ENCODE measurements at regions not wholly inside any gene's neighbourhood (a gene's known extent, or its start where the extent isn't known, plus 50 kb on each side); places are given as distances from the start of the nearest gene placed in this dataset.

DNA sequence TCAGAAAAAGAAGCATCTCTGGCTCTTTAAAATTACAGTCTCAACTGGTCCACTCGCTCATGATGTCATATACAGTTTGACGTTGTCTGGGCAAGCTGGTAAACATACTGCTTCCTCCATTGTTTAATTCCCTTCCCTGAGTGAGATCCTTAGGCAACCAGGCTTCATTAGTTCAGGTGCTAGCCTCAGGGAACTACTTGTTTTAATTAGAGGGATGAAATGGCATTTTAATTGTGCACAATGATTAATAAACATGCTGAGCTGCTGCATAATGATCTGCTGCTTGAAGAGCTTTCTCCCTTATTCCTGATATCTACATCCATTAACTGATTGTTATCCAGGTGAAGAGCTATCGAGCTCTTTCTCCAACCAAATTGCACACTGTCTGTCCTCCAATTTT is 195.6 kb upstream of the ETAA1 start:
- no peak overlapping the region for H3K18ac ChIP-seq (ENCODE audit: low read depth, low read length)
- no peak overlapping the region for H3K4me3 ChIP-seq (ENCODE audit: insufficient read depth, low read depth, low read length)
- H3K4ac ChIP-seq (ENCODE audit: low read depth, low read length) = no peak overlapping the region
- no peak overlapping the region for H3K4me2 ChIP-seq (ENCODE audit: low read depth, low read length)
- no peaks in the 10 kb centered on the region for H3K4me1 ChIP-seq (ENCODE audit: control insufficient read depth, insufficient read depth, low read length)
- no peak overlapping the region for H2BK20ac ChIP-seq (ENCODE audit: low read depth, low read length)
- H3K27ac ChIP-seq (ENCODE audit: insufficient read depth, low read length) = no peak overlapping the region
- H3K14ac ChIP-seq (replicated peaks; ENCODE audit: low read depth, low read length) = no peak overlapping the region
- no peak overlapping the region for H4K5ac ChIP-seq (ENCODE audit: low read depth, low read length)
- dilution Hi-C loops (cut with HindIII; ENCODE audit: low sequenced_read_pairs, unreplicated experiment) (loop anchor here (25.0 kb wide), 1 partner anchor 764 kb away; the partner anchor contains the start of gene MEIS1), in situ Hi-C loops (cut with MboI; ENCODE audit: low sequenced_read_pairs) (no loop called here), intact Hi-C loops (cut with micrococcal nuclease) (no loop called here)
- no peak for TF ChIP-seq MXI1 (IDR thresholded peaks at IDR 0.05; ENCODE audit: borderline replicate concordance, low read depth, low read length)
- TF ChIP-seq FOS (IDR thresholded peaks at IDR 0.05; ENCODE audit: low read depth, low read length) = no peak
- no peak for TF ChIP-seq RAD21 (IDR thresholded peaks at IDR 0.05; ENCODE audit: low read length)
- TF ChIP-seq RFX5 (IDR thresholded peaks at IDR 0.05; ENCODE audit: low read depth, low read length) = no peak
- TF ChIP-seq, protein P1, sequence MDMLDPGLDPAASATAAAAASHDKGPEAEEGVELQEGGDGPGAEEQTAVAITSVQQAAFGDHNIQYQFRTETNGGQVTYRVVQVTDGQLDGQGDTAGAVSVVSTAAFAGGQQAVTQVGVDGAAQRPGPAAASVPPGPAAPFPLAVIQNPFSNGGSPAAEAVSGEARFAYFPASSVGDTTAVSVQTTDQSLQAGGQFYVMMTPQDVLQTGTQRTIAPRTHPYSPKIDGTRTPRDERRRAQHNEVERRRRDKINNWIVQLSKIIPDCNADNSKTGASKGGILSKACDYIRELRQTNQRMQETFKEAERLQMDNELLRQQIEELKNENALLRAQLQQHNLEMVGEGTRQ (IDR thresholded peaks at IDR 0.05; ENCODE audit: low read depth, low read length) = no peak
- TF ChIP-seq POLR2A (IDR thresholded peaks at IDR 0.05; ENCODE audit: low read depth, low read length) = no peak
- TF ChIP-seq, protein P2, sequence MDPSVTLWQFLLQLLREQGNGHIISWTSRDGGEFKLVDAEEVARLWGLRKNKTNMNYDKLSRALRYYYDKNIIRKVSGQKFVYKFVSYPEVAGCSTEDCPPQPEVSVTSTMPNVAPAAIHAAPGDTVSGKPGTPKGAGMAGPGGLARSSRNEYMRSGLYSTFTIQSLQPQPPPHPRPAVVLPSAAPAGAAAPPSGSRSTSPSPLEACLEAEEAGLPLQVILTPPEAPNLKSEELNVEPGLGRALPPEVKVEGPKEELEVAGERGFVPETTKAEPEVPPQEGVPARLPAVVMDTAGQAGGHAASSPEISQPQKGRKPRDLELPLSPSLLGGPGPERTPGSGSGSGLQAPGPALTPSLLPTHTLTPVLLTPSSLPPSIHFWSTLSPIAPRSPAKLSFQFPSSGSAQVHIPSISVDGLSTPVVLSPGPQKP (IDR thresholded peaks at IDR 0.05; ENCODE audit: borderline replicate concordance, low read depth, low read length) = no peak
- no peak for TF ChIP-seq NFE2L2 (IDR thresholded peaks at IDR 0.05; ENCODE audit: low read depth, low read length)
- TF ChIP-seq SMC3 (IDR thresholded peaks at IDR 0.05; ENCODE audit: low read depth, low read length) = no peak
- TF ChIP-seq MAFK (IDR thresholded peaks at IDR 0.05; ENCODE audit: low read depth, low read length) = no peak
- no peak for TF ChIP-seq BHLHE40 (IDR thresholded peaks at IDR 0.05; ENCODE audit: low read depth, low read length)
- TF ChIP-seq CEBPB (IDR thresholded peaks at IDR 0.05; ENCODE audit: low read depth, low read length) = no peak
- TF ChIP-seq CHD1 (IDR thresholded peaks at IDR 0.05; ENCODE audit: low read depth, low read length) = no peak
- TF ChIP-seq, protein P3, sequence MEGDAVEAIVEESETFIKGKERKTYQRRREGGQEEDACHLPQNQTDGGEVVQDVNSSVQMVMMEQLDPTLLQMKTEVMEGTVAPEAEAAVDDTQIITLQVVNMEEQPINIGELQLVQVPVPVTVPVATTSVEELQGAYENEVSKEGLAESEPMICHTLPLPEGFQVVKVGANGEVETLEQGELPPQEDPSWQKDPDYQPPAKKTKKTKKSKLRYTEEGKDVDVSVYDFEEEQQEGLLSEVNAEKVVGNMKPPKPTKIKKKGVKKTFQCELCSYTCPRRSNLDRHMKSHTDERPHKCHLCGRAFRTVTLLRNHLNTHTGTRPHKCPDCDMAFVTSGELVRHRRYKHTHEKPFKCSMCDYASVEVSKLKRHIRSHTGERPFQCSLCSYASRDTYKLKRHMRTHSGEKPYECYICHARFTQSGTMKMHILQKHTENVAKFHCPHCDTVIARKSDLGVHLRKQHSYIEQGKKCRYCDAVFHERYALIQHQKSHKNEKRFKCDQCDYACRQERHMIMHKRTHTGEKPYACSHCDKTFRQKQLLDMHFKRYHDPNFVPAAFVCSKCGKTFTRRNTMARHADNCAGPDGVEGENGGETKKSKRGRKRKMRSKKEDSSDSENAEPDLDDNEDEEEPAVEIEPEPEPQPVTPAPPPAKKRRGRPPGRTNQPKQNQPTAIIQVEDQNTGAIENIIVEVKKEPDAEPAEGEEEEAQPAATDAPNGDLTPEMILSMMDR (conservative IDR thresholded peaks at IDR 0.05; ENCODE audit: low read depth, low read length) = no peak
- TF ChIP-seq RCOR1 (IDR thresholded peaks at IDR 0.05; ENCODE audit: insufficient replicate concordance, low read length) = no peak
- no peak overlapping the region; the same call in 1 of the 2 replicates for H2AK5ac ChIP-seq (ENCODE audit: low read depth, low read length)
- H4K8ac ChIP-seq (ENCODE audit: low read depth in 2 of 2, low read length in 2 of 2) = no peak overlapping the region
- no peak for ATAC-seq (ENCODE audit: low read depth)
- no peak overlapping the region for H2BK120ac ChIP-seq (ENCODE audit: low read depth, low read length)
- H2BK5ac ChIP-seq (ENCODE audit: low read depth, low read length, poor library complexity, severe bottlenecking) = no peak overlapping the region
- no peaks in the 10 kb centered on the region for H3K79me1 ChIP-seq (ENCODE audit: low read depth in 1 of 2, low read length in 2 of 2)
- no peak overlapping the region for H3K9ac ChIP-seq (ENCODE audit: low read depth, low read length)
- WGBS, 2 experiments (ENCODE audit: extremely low coverage in 2 of 2, insufficient read length in 1 of 2) = no CpG with 5 or more reads among the region's 3 CpGs
- ChIA-PET POLR2A (ENCODE audit: unreplicated experiment) (no interaction called here), CTCF (interaction anchor here (1.0 kb wide), 1 partner anchor 9 kb away, joined by 3 read pairs; no protein-coding TSS in a partner anchor)
- H4K20me1 ChIP-seq (ENCODE audit: insufficient read depth, low read length) = no peaks in the 10 kb centered on the region
- no peak overlapping the region for H2AK9ac ChIP-seq (replicated peaks; ENCODE audit: low read depth, low read length, poor library complexity)
- no TSS peak for BruUV-seq (replicated peaks)
- H4K91ac ChIP-seq (ENCODE audit: insufficient read depth, low read depth, low read length) = no peak overlapping the region
- DNase-seq = no peak
- H3K9me3 ChIP-seq (ENCODE audit: control insufficient read depth, insufficient read depth, low read length) = no peaks in the 10 kb centered on the region
- no peaks in the 10 kb centered on the region for H3K27me3 ChIP-seq (ENCODE audit: control insufficient read depth, insufficient read depth, low read length)
- H3K9me1 ChIP-seq (ENCODE audit: insufficient read depth, low read length) = no peaks in the 10 kb centered on the region
- no peak overlapping the region for H3K56ac ChIP-seq (ENCODE audit: extremely low read depth, insufficient read depth, low read length)
- H2AFZ ChIP-seq (replicated peaks; ENCODE audit: low read length, poor library complexity) = no peak overlapping the region
- no peak overlapping the region for H3K23ac ChIP-seq (ENCODE audit: low read depth, low read length)
- H3K36me3 ChIP-seq (ENCODE audit: control insufficient read depth, insufficient read depth, low read length) = no peaks in the 10 kb centered on the region
- no peak overlapping the region for H2BK15ac ChIP-seq (ENCODE audit: low read depth, low read length)

Data from IMR-90 (cell line).